PFSK-1 (cell line): ENCODE measurements at regions not wholly inside any gene's neighbourhood (a gene's known extent, or its start where the extent isn't known, plus 50 kb on each side); places are given as distances from the start of the nearest gene placed in this dataset.

Experiments
- FOXP2 ChIP-seq: optimal IDR thresholded peaks from 2 replicates; pipeline ENCODE3; 2011; ENCODE audit warnings: borderline replicate concordance, control low read depth, inconsistent platforms; ENCODE audit not compliant: insufficient read depth; ENCODE audit errors: extremely low read length, extremely low read depth
- POLR2AphosphoS5 ChIP-seq: IDR thresholded peaks from 2 replicates; pipeline ENCODE4 v1.6.1; 2012; ENCODE audit warnings: low read depth, mild to moderate bottlenecking, control low read depth, low read length, moderate library complexity
- REST ChIP-seq, 2 experiments: IDR thresholded peaks; 2 replicates each; pipeline versions ENCODE4 v1.6.1 to v1.8.0; 2011 to 2012; ENCODE audit warnings: low read depth in 2 of 2, low read length in 2 of 2, control low read depth in 1 of 2, inconsistent platforms in 1 of 2, mild to moderate bottlenecking in 1 of 2, moderate library complexity in 1 of 2; ENCODE audit not compliant: insufficient read depth in 1 of 2
- SIN3A ChIP-seq: IDR thresholded peaks from 2 replicates; pipeline ENCODE4 v1.6.1; 2012; ENCODE audit warnings: mild to moderate bottlenecking, low read length, moderate library complexity, borderline replicate concordance; ENCODE audit not compliant: insufficient read depth
- TAF1 ChIP-seq: IDR thresholded peaks from 2 replicates; pipeline ENCODE4 v1.6.1; 2012; ENCODE audit warnings: low read length, control low read depth, borderline replicate concordance; ENCODE audit not compliant: insufficient read depth

DNA sequence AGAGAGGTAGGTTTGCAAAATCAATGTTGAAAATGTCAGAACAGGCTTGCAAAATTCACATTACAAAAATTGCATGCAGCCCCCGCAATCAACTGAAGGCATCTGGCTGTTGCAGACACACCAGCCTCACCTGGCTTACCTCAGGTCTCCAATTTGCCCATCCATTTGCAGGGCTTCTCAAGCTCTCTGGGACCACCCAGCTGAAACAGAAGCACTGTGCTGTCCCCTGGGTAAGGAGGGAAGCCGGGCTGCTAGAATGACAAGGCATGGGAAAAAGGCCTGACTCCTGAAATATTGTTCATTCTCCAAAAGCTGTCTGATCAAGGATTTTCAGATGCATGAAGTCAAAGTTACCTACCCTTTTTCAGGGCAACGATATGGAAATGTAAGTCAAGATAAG, 52.6 kb upstream of the CD93 start:
- no peak for TF ChIP-seq FOXP2
- no peak for TF ChIP-seq REST (IDR thresholded peaks at IDR 0.05; ENCODE audit: insufficient read depth in 1 of 2, low read depth in 2 of 2, low read length in 2 of 2)
- no peak for TF ChIP-seq TAF1
- no peak for TF ChIP-seq POLR2AphosphoS5
- no peak for TF ChIP-seq SIN3A
